GM12878 (cell line): ENCODE measurements at regions not wholly inside any gene's neighbourhood (a gene's known extent, or its start where the extent isn't known, plus 50 kb on each side); places are given as distances from the start of the nearest gene placed in this dataset.

Experiments used
- CREB1 ChIP-seq: IDR thresholded peaks from 2 replicates; pipeline ENCODE4 v1.6.1; 2012; ENCODE audit warnings: low read depth, mild to moderate bottlenecking, inconsistent platforms
- CTCF ChIP-seq, 3 experiments: IDR thresholded peaks in 2 of 3; conservative IDR thresholded peaks in 1 of 3; 2 replicates each; pipeline ENCODE4 v1.5.1; 2011; ENCODE audit warnings: low read depth in 3 of 3, low read length in 3 of 3, mild to moderate bottlenecking in 3 of 3, control low read depth in 2 of 3, moderate library complexity in 2 of 3, inconsistent platforms in 1 of 3, mixed read lengths in 1 of 3; ENCODE audit not compliant: control insufficient read depth in 2 of 3, insufficient read depth in 1 of 3; ENCODE audit errors: extremely low read depth in 1 of 3
- EP300 ChIP-seq, 2 experiments: fragments of 150-350 bp in 1 of 2; IDR thresholded peaks; 2 replicates each; pipeline ENCODE4 v1.6.1; 2011 to 2012; ENCODE audit warnings: low read depth in 2 of 2, low read length in 2 of 2, borderline replicate concordance in 1 of 2, improper control_type of control experiment in 1 of 2, inconsistent platforms in 1 of 2; ENCODE audit not compliant: control insufficient read depth in 1 of 2
- EZH2 ChIP-seq: IDR thresholded peaks from 2 replicates; pipeline ENCODE4 v1.6.1; 2012; ENCODE audit warnings: low read depth, mild to moderate bottlenecking, control low read depth, inconsistent platforms, low read length, borderline replicate concordance; ENCODE audit not compliant: control insufficient read depth
- KDM1A ChIP-seq: fragments of 200-600 bp; sonication (generic); IDR thresholded peaks from 2 replicates; pipeline ENCODE4 v1.6.1; 2016; ENCODE audit warnings: borderline replicate concordance
- MTA2 ChIP-seq: fragments of 450-650 bp; IDR thresholded peaks from 2 replicates; pipeline ENCODE4 v1.6.1; 2016; ENCODE audit warnings: low read depth, mild to moderate bottlenecking, moderate library complexity
- RAD21 ChIP-seq: IDR thresholded peaks from 2 replicates; pipeline ENCODE4 v1.6.1; 2011; ENCODE audit warnings: mild to moderate bottlenecking, low read depth, low read length, moderate library complexity; ENCODE audit not compliant: insufficient read depth
- RB1 ChIP-seq: fragments of 450-650 bp; formaldehyde crosslinking; IDR thresholded peaks from 2 replicates; pipeline ENCODE4 v1.6.1; 2017; ENCODE audit warnings: mild to moderate bottlenecking, borderline replicate concordance
- SIN3A ChIP-seq: IDR thresholded peaks from 2 replicates; pipeline ENCODE4 v1.6.1; 2012; ENCODE audit warnings: low read depth, low read length, improper control_type of control experiment
- TARDBP ChIP-seq: IDR thresholded peaks from 2 replicates; pipeline ENCODE4 v1.6.1; 2016; ENCODE audit warnings: borderline replicate concordance
- TCF12 ChIP-seq: IDR thresholded peaks from 2 replicates; pipeline ENCODE4 v1.6.1; 2011; ENCODE audit warnings: low read depth, mild to moderate bottlenecking, low read length
- TCF3 ChIP-seq: IDR thresholded peaks from 2 replicates; pipeline ENCODE4 v1.6.1; 2012; ENCODE audit warnings: low read depth, mild to moderate bottlenecking, low read length, borderline replicate concordance; ENCODE audit not compliant: insufficient read depth

- TF ChIP-seq TARDBP (no peak), CTCF (IDR thresholded peaks at IDR 0.05 in 2 of 3, conservative IDR thresholded peaks at IDR 0.05 in 1 of 3; ENCODE audit: control insufficient read depth in 2 of 3, extremely low read depth in 1 of 3, insufficient read depth in 1 of 3, low read depth in 3 of 3, low read length in 3 of 3) (no peak), SIN3A (no peak), TCF12 (no peak), MTA2 (no peak), RB1 (no peak), EP300 (IDR thresholded peaks at IDR 0.05; ENCODE audit: borderline replicate concordance in 1 of 2, control insufficient read depth in 1 of 2, low read depth in 2 of 2, low read length in 2 of 2) (no peak), TCF3 (no peak), CREB1 (no peak), RAD21 (no peak), EZH2 (no peak), KDM1A (no peak)
Measured at GRCh38 chr6:41441598-41442351, 104.4 kb upstream of the FOXP4 start.
